Endothelial cell of umbilical vein (primary cell): ENCODE measurements at regions not wholly inside any gene's neighbourhood (a gene's known extent, or its start where the extent isn't known, plus 50 kb on each side); places are given as distances from the start of the nearest gene placed in this dataset.

ENCODE experiments used
- BruUV-seq: library from RNA; stranded (reverse); fragments of 400-500 nt; replicated peaks from 2 replicates; lab custom pipeline; 2021; lab: Mats Ljungman, UMichigan
- CTCF ChIA-PET: fragments of 300-600, 350-600 bp; sonication (Branson Sonifier 250); formaldehyde crosslinking; loops from one replicate; lab custom pipeline; 2021; ENCODE audit warnings: antibody characterized with exemption, inconsistent platforms; lab: Charles Lee
- POLR2A ChIA-PET: fragments of 300-600, 350-600 bp; sonication (Branson Sonifier 250); formaldehyde crosslinking; loops from one replicate; lab custom pipeline; 2021; ENCODE audit warnings: antibody characterized with exemption, inconsistent platforms; lab: Charles Lee
- DNase-seq: peaks from one replicate; pipeline ENCODE4 v3.0.0-alpha.2; 2011; ENCODE audit warnings: low read depth, low spot score
- FAIRE-seq: peaks from 2 replicates; lab custom pipeline; 2011; peaks lifted over from hg19 to GRCh38; lab: Jason Lieb, UNC
- H2AFZ ChIP-seq: 2 replicates; pipeline ENCODE4 v1.6.0; 2012; ENCODE audit warnings: low read depth, low read length, control low read depth, inconsistent platforms
- H3K27ac ChIP-seq: 2 replicates; pipeline ENCODE4 v1.5.1; 2011; ENCODE audit warnings: low read depth, mild to moderate bottlenecking, control low read depth, low read length, moderate library complexity; ENCODE audit not compliant: insufficient read depth
- H3K27me3 ChIP-seq, 2 experiments: 2 replicates each; pipeline versions ENCODE4 v1.6.0 to v1.6.1; 2011; ENCODE audit warnings: low read length in 2 of 2, mixed read lengths in 1 of 2; ENCODE audit not compliant: control insufficient read depth in 2 of 2, insufficient read depth in 2 of 2
- H3K36me3 ChIP-seq, 2 experiments: 2 replicates in 1 of 2; 3 replicates in 1 of 2; pipeline ENCODE4 v1.5.1; 2011; ENCODE audit warnings: low read length in 2 of 2, mild to moderate bottlenecking in 1 of 2, moderate library complexity in 1 of 2; ENCODE audit not compliant: control insufficient read depth in 2 of 2, insufficient read depth in 2 of 2; ENCODE audit errors: extremely low read depth in 1 of 2
- H3K4me1 ChIP-seq: 3 replicates; pipeline ENCODE4 v1.5.1; 2011; ENCODE audit warnings: mild to moderate bottlenecking, low read length; ENCODE audit not compliant: control insufficient read depth, insufficient read depth; ENCODE audit errors: extremely low read depth
- H3K4me2 ChIP-seq: 2 replicates; pipeline ENCODE4 v1.6.1; 2011; ENCODE audit warnings: low read length, control low read depth, mixed read lengths; ENCODE audit not compliant: insufficient read depth
- H3K4me3 ChIP-seq, 3 experiments: fragments of 200-600 bp in 1 of 3; sonication (generic), shearing (Covaris generic) in 1 of 3; replicated peaks in 1 of 3; 2 replicates each; pipeline ENCODE4 v1.5.1; 2011 to 2016; ENCODE audit warnings: control low read depth in 3 of 3, low read length in 3 of 3, mild to moderate bottlenecking in 2 of 3, inconsistent platforms in 1 of 3, low read depth in 1 of 3, moderate library complexity in 1 of 3; ENCODE audit not compliant: insufficient read depth in 1 of 3
- H3K79me2 ChIP-seq: 2 replicates; pipeline ENCODE4 v1.6.0; 2012; ENCODE audit warnings: low read length, inconsistent platforms; ENCODE audit not compliant: control insufficient read depth, insufficient read depth
- H3K9ac ChIP-seq: replicated peaks from 2 replicates; pipeline ENCODE3; 2011; ENCODE audit warnings: low read length, control low read depth; ENCODE audit not compliant: insufficient read depth; ENCODE audit errors: extremely low read depth
- H3K9me1 ChIP-seq: replicated peaks from 3 replicates; pipeline ENCODE4 v1.6.0; 2011; ENCODE audit warnings: mild to moderate bottlenecking, low read length; ENCODE audit not compliant: control insufficient read depth, insufficient read depth; ENCODE audit errors: extremely low read depth
- H3K9me3 ChIP-seq: replicated peaks from 2 replicates; pipeline ENCODE4 v1.5.1; 2012; ENCODE audit warnings: low read length, inconsistent platforms; ENCODE audit not compliant: control insufficient read depth, insufficient read depth
- H4K20me1 ChIP-seq: replicated peaks from 2 replicates; pipeline ENCODE3; 2011; ENCODE audit warnings: mild to moderate bottlenecking, low read length; ENCODE audit not compliant: control insufficient read depth, insufficient read depth; ENCODE audit errors: extremely low read depth
- EZH2 ChIP-seq: IDR thresholded peaks from 2 replicates; pipeline ENCODE4 v1.6.1; 2012; ENCODE audit warnings: borderline replicate concordance, low read depth, mild to moderate bottlenecking, moderate library complexity, low read length, inconsistent platforms; ENCODE audit not compliant: severe bottlenecking
- FOS ChIP-seq: IDR thresholded peaks from 2 replicates; pipeline ENCODE4 v1.6.1; 2011; ENCODE audit warnings: mild to moderate bottlenecking, low read length, moderate library complexity, borderline replicate concordance; ENCODE audit not compliant: insufficient read depth
- GATA2 ChIP-seq: IDR thresholded peaks from 2 replicates; pipeline ENCODE4 v1.7.0; 2011; ENCODE audit warnings: low read depth, mild to moderate bottlenecking, moderate library complexity, mixed read lengths, low read length; ENCODE audit not compliant: insufficient read length, insufficient read depth
- JUN ChIP-seq: IDR thresholded peaks from 2 replicates; pipeline ENCODE4 v1.6.1; 2011; ENCODE audit warnings: borderline replicate concordance, low read depth; ENCODE audit not compliant: insufficient read length, insufficient read depth
- MYC ChIP-seq: IDR thresholded peaks from one replicate; pipeline ENCODE4 v1.6.1; 2011; ENCODE audit warnings: mild to moderate bottlenecking, low read depth, low read length
- POLR2A ChIP-seq: IDR thresholded peaks from 2 replicates; pipeline ENCODE4 v1.6.1; 2012; ENCODE audit warnings: low read depth, mild to moderate bottlenecking, control low read depth, low read length
- POLR2AphosphoS5 ChIP-seq: IDR thresholded peaks from 2 replicates; pipeline ENCODE4 v1.6.1; 2012; ENCODE audit warnings: low read depth, mild to moderate bottlenecking, control low read depth, low read length, moderate library complexity; ENCODE audit not compliant: insufficient read depth
- dilution Hi-C: fragments of 300-500 bp; cut with MboI; formaldehyde crosslinking; loops from one replicate; pipeline ENCODE4 v1.15.0; 2019; ENCODE audit warnings: low sequenced_read_pairs; ENCODE audit not compliant: extremely low pct_ligation_motif_present
- intact Hi-C: fragments of 100-400 bp; cut with micrococcal nuclease; formaldehyde crosslinking; loops from one replicate; pipeline ENCODE4 v1.10.0; 2022
- TF ChIP-seq, protein P1 (sequence below), 2 donors: IDR thresholded peaks; 1 replicate in 1 of 2; 2 replicates in 1 of 2; pipeline ENCODE4 v1.5.1; 2011; ENCODE audit warnings: low read length in 2 of 2, mild to moderate bottlenecking in 2 of 2, moderate library complexity in 2 of 2, control low read depth in 1 of 2, inconsistent platforms in 1 of 2, low read depth in 1 of 2; ENCODE audit not compliant: insufficient read depth in 1 of 2; ENCODE audit errors: extremely low read depth in 1 of 2
- TF ChIP-seq, protein P2 (sequence below): IDR thresholded peaks from 2 replicates; pipeline ENCODE4 v1.6.1; 2011; ENCODE audit not compliant: insufficient read depth, insufficient read length

DNA sequence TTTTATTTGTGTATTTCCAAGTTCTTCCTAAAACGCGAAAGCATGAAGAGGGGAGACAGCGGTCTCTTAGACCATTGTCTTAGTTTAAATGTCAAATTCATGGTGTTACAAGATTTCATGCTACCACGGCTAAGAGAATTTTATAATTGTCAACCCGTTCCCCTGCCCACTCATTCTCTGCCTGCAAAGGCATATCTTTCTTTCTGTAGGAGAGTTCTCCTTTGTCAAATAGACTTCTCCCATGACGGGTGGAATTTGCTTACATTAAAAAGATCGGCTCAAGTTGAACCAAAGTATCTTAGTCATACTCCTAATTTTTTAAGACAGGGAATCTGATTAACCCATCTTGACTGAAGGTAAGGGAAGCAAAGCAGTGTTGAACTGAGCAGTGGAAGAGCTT, 539.2 kb downstream of the REEP3 start:
- dilution Hi-C loops (no loop called here), intact Hi-C loops (no loop called here)
- H3K9ac ChIP-seq: no peak overlapping the region
- no peaks in the 10 kb centered on the region for H3K9me1 ChIP-seq
- no peaks in the 10 kb centered on the region for H3K79me2 ChIP-seq
- no peak overlapping the region for H3K4me2 ChIP-seq
- no peaks in the 10 kb centered on the region for H3K4me1 ChIP-seq
- BruUV-seq: no TSS peak
- H3K27ac ChIP-seq: no peak overlapping the region
- no peaks in the 10 kb centered on the region for H3K9me3 ChIP-seq
- no peak overlapping the region for H3K4me3 ChIP-seq
- H3K36me3 ChIP-seq: no peaks in the 10 kb centered on the region
- no peaks in the 10 kb centered on the region for H4K20me1 ChIP-seq
- CTCF ChIA-PET: no interaction called here
- FAIRE-seq (no peak), DNase-seq (no peak)
- TF ChIP-seq MYC (no peak), POLR2AphosphoS5 (no peak), POLR2A (no peak), JUN (no peak), EZH2 (no peak), GATA2 (no peak), FOS (no peak)
- TF ChIP-seq, protein P1, sequence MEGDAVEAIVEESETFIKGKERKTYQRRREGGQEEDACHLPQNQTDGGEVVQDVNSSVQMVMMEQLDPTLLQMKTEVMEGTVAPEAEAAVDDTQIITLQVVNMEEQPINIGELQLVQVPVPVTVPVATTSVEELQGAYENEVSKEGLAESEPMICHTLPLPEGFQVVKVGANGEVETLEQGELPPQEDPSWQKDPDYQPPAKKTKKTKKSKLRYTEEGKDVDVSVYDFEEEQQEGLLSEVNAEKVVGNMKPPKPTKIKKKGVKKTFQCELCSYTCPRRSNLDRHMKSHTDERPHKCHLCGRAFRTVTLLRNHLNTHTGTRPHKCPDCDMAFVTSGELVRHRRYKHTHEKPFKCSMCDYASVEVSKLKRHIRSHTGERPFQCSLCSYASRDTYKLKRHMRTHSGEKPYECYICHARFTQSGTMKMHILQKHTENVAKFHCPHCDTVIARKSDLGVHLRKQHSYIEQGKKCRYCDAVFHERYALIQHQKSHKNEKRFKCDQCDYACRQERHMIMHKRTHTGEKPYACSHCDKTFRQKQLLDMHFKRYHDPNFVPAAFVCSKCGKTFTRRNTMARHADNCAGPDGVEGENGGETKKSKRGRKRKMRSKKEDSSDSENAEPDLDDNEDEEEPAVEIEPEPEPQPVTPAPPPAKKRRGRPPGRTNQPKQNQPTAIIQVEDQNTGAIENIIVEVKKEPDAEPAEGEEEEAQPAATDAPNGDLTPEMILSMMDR (IDR thresholded peaks at IDR 0.05; ENCODE audit: extremely low read depth in 1 of 2, insufficient read depth in 1 of 2, low read depth in 1 of 2, low read length in 2 of 2): no peak
- TF ChIP-seq, protein P2, sequence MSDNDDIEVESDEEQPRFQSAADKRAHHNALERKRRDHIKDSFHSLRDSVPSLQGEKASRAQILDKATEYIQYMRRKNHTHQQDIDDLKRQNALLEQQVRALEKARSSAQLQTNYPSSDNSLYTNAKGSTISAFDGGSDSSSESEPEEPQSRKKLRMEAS: no peak
- POLR2A ChIA-PET: no interaction called here
- no peaks in the 10 kb centered on the region for H3K27me3 ChIP-seq
- H2AFZ ChIP-seq: no peak overlapping the region
